HepG2 (cell line): ENCODE measurements at regions not wholly inside any gene's neighbourhood (a gene's known extent, or its start where the extent isn't known, plus 50 kb on each side); places are given as distances from the start of the nearest gene placed in this dataset.

Experiments used
- CEBPB ChIP-seq: IDR thresholded peaks from 2 replicates; pipeline ENCODE4 v1.6.1; 2011; ENCODE audit warnings: low read depth, low read length, improper control_type of control experiment, borderline replicate concordance
- DPF2 ChIP-seq: sonication (generic); formaldehyde crosslinking; IDR thresholded peaks from 2 replicates; pipeline ENCODE4 v1.4.0; 2020; ENCODE audit warnings: mild to moderate bottlenecking, low read depth, missing genetic modification reagents, borderline replicate concordance
- ELF1 ChIP-seq: sonication (generic); formaldehyde crosslinking; IDR thresholded peaks from 2 replicates; pipeline ENCODE4 v1.4.0; 2020; ENCODE audit warnings: missing genetic modification reagents
- GABPA ChIP-seq, 2 experiments: IDR thresholded peaks; 2 replicates each; pipeline ENCODE4 v1.6.1; 2011 to 2016; ENCODE audit warnings: low read depth in 2 of 2, low read length in 1 of 2, missing biosample characterization in 1 of 2, missing genetic modification characterization in 1 of 2
- PRPF4 ChIP-seq: fragments of 200-400 bp; formaldehyde crosslinking; IDR thresholded peaks from 2 replicates; pipeline ENCODE4 v1.6.1; 2016; ENCODE audit warnings: low read length, low read depth; ENCODE audit not compliant: poor library complexity, severe bottlenecking
- TCF7L2 ChIP-seq: IDR thresholded peaks from 2 replicates; pipeline ENCODE4 v1.6.1; 2011; ENCODE audit warnings: mild to moderate bottlenecking, low read depth, low read length, moderate library complexity
- ZFP41 ChIP-seq: sonication (generic); formaldehyde crosslinking; IDR thresholded peaks from 2 replicates; pipeline ENCODE4 v1.4.0; 2020; ENCODE audit warnings: mild to moderate bottlenecking, missing genetic modification reagents, borderline replicate concordance
- ZNF788 ChIP-seq: sonication (generic); formaldehyde crosslinking; IDR thresholded peaks from 2 replicates; pipeline ENCODE4 v1.5.0; 2020; ENCODE audit warnings: mild to moderate bottlenecking, missing genetic modification reagents, borderline replicate concordance
- ZNF792 ChIP-seq: IDR thresholded peaks from 2 replicates; pipeline ENCODE4 v1.6.1; 2016
- TF ChIP-seq, protein P1 (sequence below): sonication (generic); formaldehyde crosslinking; IDR thresholded peaks from 2 replicates; pipeline ENCODE4 v1.5.0; 2020; ENCODE audit warnings: mild to moderate bottlenecking, missing genetic modification reagents, moderate library complexity
- TF ChIP-seq, protein P2 (sequence below): sonication (generic); formaldehyde crosslinking; IDR thresholded peaks from 2 replicates; pipeline ENCODE4 v1.4.0; 2020; ENCODE audit warnings: low read depth, mild to moderate bottlenecking, missing genetic modification reagents
- TF ChIP-seq, protein P3 (sequence below): sonication (generic); formaldehyde crosslinking; IDR thresholded peaks from 2 replicates; pipeline ENCODE4 v1.5.0; 2020; ENCODE audit warnings: missing genetic modification reagents

DNA sequence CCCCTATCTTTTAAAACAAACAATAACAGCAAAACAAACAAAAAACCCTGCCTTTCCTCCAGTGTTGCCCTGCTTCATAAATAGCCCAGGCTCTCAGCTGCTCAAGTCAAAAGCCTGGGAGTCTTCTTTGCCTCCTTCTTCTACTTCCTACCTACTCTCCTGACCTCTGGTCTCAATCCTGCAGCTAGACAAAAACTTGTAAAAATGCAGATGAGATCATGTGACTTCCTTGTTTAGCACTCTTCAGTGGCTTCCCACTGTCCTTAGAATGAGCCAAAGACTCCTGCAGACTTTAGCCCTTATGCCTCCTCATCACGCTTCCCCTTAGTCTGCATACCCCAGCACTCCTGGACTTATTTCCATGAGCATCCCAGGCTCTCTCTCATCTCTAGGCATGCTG lies 55.0 kb upstream of the ZNF644 start:
- TF ChIP-seq TCF7L2, result no peak
- TF ChIP-seq ELF1 (CRISPR knock-in tag), result no peak
- no peak for TF ChIP-seq ZNF788 (CRISPR knock-in tag)
- TF ChIP-seq GABPA (IDR thresholded peaks at IDR 0.05; ENCODE audit: low read depth, low read length), result no peak
- no peak for TF ChIP-seq GABPA (CRISPR knock-in tag; IDR thresholded peaks at IDR 0.05; ENCODE audit: low read depth)
- no peak for TF ChIP-seq PRPF4
- no peak for TF ChIP-seq ZNF792
- TF ChIP-seq, protein P1, sequence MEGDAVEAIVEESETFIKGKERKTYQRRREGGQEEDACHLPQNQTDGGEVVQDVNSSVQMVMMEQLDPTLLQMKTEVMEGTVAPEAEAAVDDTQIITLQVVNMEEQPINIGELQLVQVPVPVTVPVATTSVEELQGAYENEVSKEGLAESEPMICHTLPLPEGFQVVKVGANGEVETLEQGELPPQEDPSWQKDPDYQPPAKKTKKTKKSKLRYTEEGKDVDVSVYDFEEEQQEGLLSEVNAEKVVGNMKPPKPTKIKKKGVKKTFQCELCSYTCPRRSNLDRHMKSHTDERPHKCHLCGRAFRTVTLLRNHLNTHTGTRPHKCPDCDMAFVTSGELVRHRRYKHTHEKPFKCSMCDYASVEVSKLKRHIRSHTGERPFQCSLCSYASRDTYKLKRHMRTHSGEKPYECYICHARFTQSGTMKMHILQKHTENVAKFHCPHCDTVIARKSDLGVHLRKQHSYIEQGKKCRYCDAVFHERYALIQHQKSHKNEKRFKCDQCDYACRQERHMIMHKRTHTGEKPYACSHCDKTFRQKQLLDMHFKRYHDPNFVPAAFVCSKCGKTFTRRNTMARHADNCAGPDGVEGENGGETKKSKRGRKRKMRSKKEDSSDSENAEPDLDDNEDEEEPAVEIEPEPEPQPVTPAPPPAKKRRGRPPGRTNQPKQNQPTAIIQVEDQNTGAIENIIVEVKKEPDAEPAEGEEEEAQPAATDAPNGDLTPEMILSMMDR (CRISPR knock-in tag), result no peak
- TF ChIP-seq DPF2 (CRISPR knock-in tag), result no peak
- TF ChIP-seq ZFP41 (CRISPR knock-in tag), result no peak
- no peak for TF ChIP-seq CEBPB
- TF ChIP-seq, protein P2, sequence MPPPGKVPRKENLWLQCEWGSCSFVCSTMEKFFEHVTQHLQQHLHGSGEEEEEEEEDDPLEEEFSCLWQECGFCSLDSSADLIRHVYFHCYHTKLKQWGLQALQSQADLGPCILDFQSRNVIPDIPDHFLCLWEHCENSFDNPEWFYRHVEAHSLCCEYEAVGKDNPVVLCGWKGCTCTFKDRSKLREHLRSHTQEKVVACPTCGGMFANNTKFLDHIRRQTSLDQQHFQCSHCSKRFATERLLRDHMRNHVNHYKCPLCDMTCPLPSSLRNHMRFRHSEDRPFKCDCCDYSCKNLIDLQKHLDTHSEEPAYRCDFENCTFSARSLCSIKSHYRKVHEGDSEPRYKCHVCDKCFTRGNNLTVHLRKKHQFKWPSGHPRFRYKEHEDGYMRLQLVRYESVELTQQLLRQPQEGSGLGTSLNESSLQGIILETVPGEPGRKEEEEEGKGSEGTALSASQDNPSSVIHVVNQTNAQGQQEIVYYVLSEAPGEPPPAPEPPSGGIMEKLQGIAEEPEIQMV (CRISPR knock-in tag), result no peak
- TF ChIP-seq, protein P3, sequence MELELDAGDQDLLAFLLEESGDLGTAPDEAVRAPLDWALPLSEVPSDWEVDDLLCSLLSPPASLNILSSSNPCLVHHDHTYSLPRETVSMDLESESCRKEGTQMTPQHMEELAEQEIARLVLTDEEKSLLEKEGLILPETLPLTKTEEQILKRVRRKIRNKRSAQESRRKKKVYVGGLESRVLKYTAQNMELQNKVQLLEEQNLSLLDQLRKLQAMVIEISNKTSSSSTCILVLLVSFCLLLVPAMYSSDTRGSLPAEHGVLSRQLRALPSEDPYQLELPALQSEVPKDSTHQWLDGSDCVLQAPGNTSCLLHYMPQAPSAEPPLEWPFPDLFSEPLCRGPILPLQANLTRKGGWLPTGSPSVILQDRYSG (CRISPR knock-in tag), result no peak
